NCI-H345 treated with DMSO at 0.1 percent for 48 hours (cell line): ENCODE measurements at regions not wholly inside any gene's neighbourhood (a gene's known extent, or its start where the extent isn't known, plus 50 kb on each side); places are given as distances from the start of the nearest gene placed in this dataset.
"Not testable (repeated sequence)": the region's sequence is repeated elsewhere in the genome, so short reads cannot be mapped to it uniquely, and the experiment has no call there.

ENCODE experiments used
- DNase-seq: peaks from one replicate; lab custom pipeline; 2025; ENCODE audit not compliant: unreplicated experiment; lab: John Stamatoyannopoulos, UW

GRCh38 chr20:19834287-19834686, 76.2 kb downstream of the RIN2 start:
- no peak for DNase-seq

DNA sequence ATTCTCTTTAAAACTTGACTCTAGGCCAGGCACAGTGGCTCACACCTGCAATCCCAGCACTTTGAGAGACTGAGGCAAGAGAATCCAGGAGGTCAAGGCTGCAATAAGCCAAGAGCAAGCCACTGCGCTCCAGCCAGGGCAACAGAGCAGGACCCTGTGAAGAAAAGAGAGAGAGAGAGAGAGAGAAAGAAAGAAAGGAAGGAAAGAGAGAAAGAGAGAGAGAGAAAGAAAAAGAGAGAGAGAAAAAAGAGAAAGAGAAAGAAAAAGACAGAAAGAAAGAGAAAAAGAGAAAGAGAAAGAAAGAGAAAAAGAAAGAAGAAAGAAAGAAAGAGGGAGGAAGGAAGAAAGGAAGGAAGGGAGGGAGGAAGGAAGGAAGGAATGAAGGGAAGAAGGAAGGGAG, 76.7 kb downstream of the RIN2 start:
- DNase-seq: no peak

DNA sequence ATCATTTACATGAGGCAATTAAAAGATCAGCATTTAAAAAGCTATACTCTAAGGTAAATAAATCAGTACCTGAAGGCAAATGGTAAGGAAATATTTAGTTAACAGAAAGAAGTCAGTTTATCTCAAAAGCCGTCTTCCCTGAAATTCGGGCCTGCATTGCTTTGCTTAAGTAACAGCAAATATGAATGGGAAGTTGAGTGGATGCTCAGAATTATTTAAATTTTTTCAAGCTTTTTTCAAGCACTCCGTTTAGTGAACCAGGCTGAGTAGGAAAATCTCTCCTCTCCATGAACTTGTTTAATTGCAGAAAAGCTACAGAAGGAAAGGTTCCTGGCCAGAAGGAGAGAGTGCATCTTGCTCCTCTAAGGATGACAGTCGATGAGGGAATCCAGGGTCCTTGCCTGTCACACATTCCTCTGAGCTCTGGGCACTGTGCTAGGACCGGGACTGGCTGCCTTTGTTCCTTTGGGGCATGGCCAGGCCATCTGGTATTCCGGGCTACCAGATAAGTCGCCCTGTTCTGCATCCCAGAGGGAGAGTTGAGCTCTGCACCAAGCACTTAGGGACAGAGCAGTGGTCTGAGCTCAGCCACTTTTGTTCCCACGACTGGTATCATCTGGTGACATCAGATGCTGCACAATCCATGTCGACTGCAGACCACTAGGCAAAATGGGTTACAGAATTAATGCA, 77.6 kb downstream of the RIN2 start:
- no peak for DNase-seq

- DNase-seq: no peak
Measured at GRCh38 chr20:19838468-19838867, 80.4 kb downstream of the RIN2 start.

GRCh38 chr20:19839053-19839452, 81.0 kb downstream of the RIN2 start:
- DNase-seq: no peak

GRCh38 chr20:19840111-19840710, 82.2 kb downstream of the RIN2 start:
- no peak for DNase-seq

GRCh38 chr20:19841740-19842139, 83.7 kb downstream of the RIN2 start:
- no peak for DNase-seq

DNA sequence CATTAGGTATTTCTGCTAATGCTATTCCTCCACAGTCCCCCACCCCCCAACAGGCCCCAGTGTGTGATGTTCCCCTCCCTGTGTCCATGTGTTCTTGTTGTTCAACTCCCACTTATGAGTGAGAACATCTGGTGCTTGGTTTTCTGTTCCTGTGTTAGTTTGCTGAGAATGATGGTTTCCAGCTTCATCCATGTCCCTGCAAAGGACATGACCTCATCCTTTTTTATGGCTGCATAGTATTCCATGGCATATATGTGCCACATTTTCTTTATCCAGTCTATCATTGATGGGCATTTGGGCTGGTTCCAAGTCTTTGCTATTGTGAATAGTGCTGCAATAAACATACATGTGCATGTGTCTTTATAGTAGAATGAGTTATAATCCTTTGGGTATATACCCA, 86.8 kb downstream of the RIN2 start:
- DNase-seq: not testable (repeated sequence)

- DNase-seq: no peak
Measured at GRCh38 chr20:19847383-19847782, 89.3 kb downstream of the RIN2 start.

- no peak for DNase-seq
Measured at GRCh38 chr20:19849341-19850197, 91.5 kb downstream of the RIN2 start.

DNA sequence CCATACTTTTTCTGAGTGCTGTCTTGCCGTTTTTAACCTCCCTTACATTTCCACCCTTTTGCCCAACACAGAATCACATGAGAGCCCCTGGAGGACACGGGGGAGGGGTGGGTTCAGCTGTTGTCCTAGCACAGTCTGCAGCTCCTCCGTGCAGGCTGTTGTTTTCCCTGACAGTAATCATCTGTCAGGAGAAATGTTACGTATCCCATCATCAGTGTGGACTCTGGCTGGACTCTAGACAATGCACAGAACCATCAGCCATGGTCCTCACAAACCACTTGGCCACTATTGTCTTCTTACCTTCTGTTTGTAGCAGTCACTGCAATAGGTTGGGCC, 92.1 kb downstream of the RIN2 start:
- no peak for DNase-seq

- DNase-seq: no peak
Measured at GRCh38 chr20:19851861-19852260, 93.8 kb downstream of the RIN2 start.

DNA sequence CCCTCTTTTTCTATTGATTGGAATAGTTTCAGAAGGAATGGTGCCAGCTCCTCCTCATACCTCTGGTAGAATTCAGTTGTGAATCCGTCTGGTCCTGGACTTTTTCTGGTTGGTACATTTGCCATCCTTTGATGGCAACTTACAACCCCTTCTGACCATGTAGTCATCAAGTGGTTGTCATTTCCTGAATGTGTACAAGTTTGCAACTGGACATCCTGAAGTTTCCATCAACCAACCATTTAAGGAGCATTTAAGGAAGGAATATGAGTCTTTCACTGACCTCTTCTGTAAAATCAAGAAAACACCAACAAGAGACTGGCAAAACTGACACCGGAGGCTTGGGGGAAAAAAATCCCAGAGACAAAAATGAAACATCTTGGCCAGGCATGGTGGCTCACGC, 97.4 kb downstream of the RIN2 start:
- no peak for DNase-seq

DNA sequence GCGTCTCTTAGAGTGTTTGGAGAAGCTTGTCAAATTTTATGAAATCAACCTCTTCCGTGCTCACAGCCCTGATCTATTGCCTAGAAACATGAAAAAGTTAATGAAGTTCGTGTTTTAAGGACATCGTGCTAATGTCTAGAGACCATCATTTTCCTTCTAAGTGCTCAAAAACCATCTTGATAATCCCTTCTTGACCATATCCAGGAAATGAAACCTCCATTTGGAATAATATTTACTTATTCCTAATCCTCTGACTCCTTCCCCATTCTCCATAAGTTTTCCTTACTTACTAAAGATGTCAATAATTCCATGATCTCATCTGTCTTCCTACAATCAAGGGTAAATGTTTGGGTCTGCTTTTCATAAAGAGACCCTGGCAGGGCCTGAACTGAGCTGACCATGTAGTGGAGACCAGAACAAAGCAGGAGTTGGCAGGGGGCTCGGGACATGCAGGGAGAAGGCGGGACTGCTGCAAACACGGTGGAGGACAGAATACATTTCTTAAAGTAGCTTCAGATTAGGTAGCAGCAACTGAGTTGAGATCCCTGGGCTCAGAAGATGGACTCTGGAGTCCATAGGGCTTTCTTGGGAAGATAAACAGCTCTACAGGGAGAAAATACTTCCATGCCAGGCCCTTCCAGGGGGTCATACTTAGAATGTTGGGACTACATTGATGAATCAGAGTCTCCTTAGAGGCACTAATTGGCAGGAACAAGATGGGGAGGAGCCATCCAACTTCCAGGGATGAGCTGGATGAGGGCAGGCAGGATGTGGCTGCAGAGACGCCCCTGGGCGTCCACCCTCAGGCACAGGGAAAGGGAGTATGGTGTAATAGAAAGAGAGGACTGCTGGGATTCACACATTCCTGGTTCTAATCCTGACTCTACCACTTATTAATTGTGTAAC, 100.7 kb downstream of the RIN2 start:
- DNase-seq: no peak

DNA sequence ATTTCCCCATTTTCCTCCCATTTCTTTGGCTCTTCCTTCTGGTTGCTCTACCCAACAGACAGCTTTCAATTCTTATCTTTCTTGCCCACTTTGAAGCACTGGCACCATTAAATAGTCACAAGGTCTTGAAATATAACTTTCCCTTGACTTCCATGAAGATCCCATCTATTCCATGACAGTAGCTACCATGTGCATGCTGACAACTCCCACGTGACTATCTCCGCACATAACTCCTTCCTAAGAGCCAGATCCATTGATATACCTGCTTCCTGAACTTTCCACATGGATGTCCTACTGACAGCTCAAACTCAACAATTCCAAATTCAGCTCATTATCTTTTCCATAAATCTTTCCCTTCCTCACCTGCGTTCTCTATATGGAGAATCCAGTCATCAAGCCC, 101.4 kb downstream of the RIN2 start:
- DNase-seq: no peak

DNA sequence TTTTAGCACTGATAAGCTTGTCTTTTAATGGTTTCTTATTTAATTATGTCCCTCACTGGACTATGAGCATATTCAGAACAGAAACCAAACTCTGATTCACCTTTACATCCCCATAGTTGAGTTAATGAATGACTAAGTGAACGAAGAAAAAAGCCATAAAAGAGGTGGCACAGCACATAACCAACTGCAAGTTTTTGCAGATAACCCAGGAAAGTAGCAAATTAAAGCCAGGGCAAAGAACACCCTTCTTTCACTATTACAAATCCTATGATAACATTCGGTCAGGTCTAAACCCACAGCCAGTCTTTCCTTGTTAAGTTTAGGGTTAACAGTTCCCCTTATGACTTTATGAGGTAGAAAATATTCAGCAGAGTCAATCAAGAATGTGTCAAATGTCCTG, 102.7 kb downstream of the RIN2 start:
- DNase-seq: no peak

DNA sequence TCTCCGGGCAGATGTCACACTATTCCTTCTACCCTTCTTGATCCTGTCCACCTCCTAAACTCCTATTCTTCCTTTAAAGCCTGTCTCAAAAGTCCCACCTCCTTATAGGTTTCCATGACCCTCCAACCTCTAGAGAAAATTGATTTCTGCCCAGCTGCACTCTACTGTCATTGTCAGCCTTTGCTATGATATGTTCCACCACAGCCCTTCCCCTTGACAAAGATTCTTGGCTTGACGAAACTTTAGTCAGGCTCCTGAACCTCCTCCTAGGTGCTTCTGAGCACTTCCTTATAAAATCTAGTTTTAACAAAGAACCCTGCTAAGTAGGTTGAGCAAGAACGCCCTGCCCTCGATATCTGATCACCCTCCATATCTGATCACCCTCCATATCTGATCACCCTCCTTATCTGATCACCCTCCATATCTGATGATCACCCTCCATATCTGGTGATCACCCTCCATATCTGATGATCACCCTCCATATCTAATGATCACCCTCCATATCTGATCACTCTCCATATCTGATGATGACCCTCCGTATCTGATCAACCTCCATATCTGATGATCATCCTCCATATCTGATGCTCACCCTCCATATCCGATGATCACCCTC, 103.2 kb downstream of the RIN2 start:
- DNase-seq: no peak

DNA sequence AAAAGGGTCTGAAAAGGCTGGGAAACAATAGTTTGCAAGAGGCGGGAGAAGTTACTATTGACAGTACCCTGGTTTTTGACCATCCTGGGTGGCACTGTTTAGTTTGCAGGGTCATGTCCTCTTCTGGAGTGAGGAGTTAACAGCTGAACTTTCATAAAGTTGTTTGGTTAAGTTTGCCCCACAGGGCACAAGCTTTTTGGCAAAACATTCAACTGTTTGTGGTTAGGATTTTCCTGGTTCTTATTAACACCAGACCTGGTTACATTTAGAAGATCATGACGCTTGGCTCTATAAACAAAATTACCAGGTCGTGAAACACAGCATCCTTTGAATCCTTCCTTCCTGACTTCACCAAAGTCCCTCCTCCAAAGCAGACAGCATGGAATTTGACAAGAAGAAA, 106.1 kb downstream of the RIN2 start:
- no peak for DNase-seq

- no peak for DNase-seq
Measured at GRCh38 chr20:19866070-19866469, 108.0 kb downstream of the RIN2 start.

DNA sequence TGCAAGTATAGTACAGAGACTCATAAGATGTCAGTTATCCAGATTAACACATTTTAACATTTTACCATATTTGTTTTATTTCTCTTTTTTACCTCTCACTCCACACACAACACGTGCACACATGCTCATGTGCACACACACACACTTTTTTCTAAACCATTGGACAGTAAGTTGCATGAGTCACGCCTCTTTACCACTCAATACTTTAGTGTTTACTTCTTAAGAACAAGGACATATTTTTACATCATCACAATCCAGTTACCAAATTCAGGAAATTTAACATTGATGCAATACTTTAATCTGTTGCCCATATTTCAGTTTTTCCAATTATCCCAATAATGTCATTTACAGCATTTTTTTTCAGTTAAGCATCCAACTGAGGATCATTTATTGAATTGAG, 109.0 kb downstream of the RIN2 start:
- DNase-seq: no peak

GRCh38 chr20:19867940-19868371, 109.9 kb downstream of the RIN2 start:
- DNase-seq: no peak
